Endodermal cell (in vitro differentiated cells): ENCODE measurements at regions not wholly inside any gene's neighbourhood (a gene's known extent, or its start where the extent isn't known, plus 50 kb on each side); places are given as distances from the start of the nearest gene placed in this dataset.

Source experiments
- DNase-seq: peaks from one replicate; pipeline ENCODE4 v3.0.0-alpha.2; 2017
- H3K27ac ChIP-seq: 2 replicates; pipeline ENCODE4 v1.5.1; 2013; ENCODE audit warnings: mild to moderate bottlenecking, low read depth, low read length, moderate library complexity
- H3K27me3 ChIP-seq: 2 replicates; pipeline ENCODE4 v1.6.1; 2013; ENCODE audit warnings: mild to moderate bottlenecking, low read length, moderate library complexity; ENCODE audit not compliant: insufficient read depth, control insufficient read depth, poor library complexity, severe bottlenecking
- H3K36me3 ChIP-seq: 2 replicates; pipeline ENCODE4 v1.7.0; 2013; ENCODE audit warnings: mild to moderate bottlenecking, low read length, moderate library complexity; ENCODE audit not compliant: control insufficient read depth, insufficient read depth
- H3K4me1 ChIP-seq: one replicate; pipeline ENCODE4 v1.7.0; 2013; ENCODE audit warnings: low read length; ENCODE audit not compliant: control insufficient read depth, insufficient read depth
- H3K4me3 ChIP-seq: 2 replicates; pipeline ENCODE4 v1.5.1; 2013; ENCODE audit warnings: mild to moderate bottlenecking, low read length, moderate library complexity
- H3K9ac ChIP-seq: 2 replicates; pipeline ENCODE4 v1.6.1; 2013; ENCODE audit warnings: mild to moderate bottlenecking, low read length, moderate library complexity; ENCODE audit not compliant: poor library complexity, severe bottlenecking; ENCODE audit errors: extremely low read depth
- H3K9me3 ChIP-seq: 2 replicates; pipeline ENCODE4 v1.6.1; 2013; ENCODE audit warnings: mild to moderate bottlenecking, low read length, moderate library complexity; ENCODE audit not compliant: control insufficient read depth
- H3K27ac Mint-ChIP-seq: 2 replicates; pipeline ENCODE4 v1.8.0; 2020; ENCODE audit warnings: mixed read lengths
- H3K27me3 Mint-ChIP-seq: 2 replicates; pipeline ENCODE4 v1.8.0; 2021; ENCODE audit warnings: mild to moderate bottlenecking, mixed read lengths; ENCODE audit not compliant: insufficient read depth
- H3K36me3 Mint-ChIP-seq: 2 replicates; pipeline ENCODE4 v1.8.0; 2020; ENCODE audit warnings: low read depth, mixed read lengths
- H3K4me1 Mint-ChIP-seq: 2 replicates; pipeline ENCODE4 v1.8.0; 2020; ENCODE audit warnings: mixed read lengths
- H3K4me3 Mint-ChIP-seq: 2 replicates; pipeline ENCODE4 v1.8.0; 2020; ENCODE audit warnings: mild to moderate bottlenecking, moderate library complexity, mixed read lengths
- H3K9me3 Mint-ChIP-seq: 2 replicates; pipeline ENCODE4 v1.8.0; 2020; ENCODE audit warnings: mild to moderate bottlenecking, mixed read lengths
- CTCF ChIP-seq: fragments of 200-600 bp; sonication (generic); conservative IDR thresholded peaks from 2 replicates; pipeline ENCODE4 v1.5.0; 2021; ENCODE audit warnings: antibody characterized with exemption, mild to moderate bottlenecking
- WGBS, 2 experiments: methylation state at CpG; one replicate each; pipeline versions ENCODE4 v1.1.5 to v1.1.7; 2013; ENCODE audit warnings: missing lambda C conversion rate in 2 of 2, mixed read lengths in 1 of 2; ENCODE audit not compliant: insufficient coverage in 1 of 2, insufficient read length in 1 of 2; 5-methylcytosine and 5-hydroxymethylcytosine counted together

- Mint-ChIP-seq H3K36me3 (no peaks in the 10 kb centered on the region), H3K4me3 (no peak overlapping the region), H3K4me1 (no peaks in the 10 kb centered on the region), H3K27ac (no peak overlapping the region), H3K9me3 (no peaks in the 10 kb centered on the region), H3K27me3 (no peaks in the 10 kb centered on the region)
- DNase-seq: no peak
- no peaks in the 10 kb centered on the region for H3K9me3 ChIP-seq
- H3K27ac ChIP-seq: no peak overlapping the region
- no peaks in the 10 kb centered on the region for H3K27me3 ChIP-seq
- no peak for TF ChIP-seq CTCF
- no peak overlapping the region for H3K4me3 ChIP-seq
- H3K36me3 ChIP-seq: no peaks in the 10 kb centered on the region
- H3K4me1 ChIP-seq: no peaks in the 10 kb centered on the region
- H3K9ac ChIP-seq: no peak overlapping the region
Observed at GRCh38 chr2:220678943-220679342, 893.2 kb downstream of the EPHA4 start.

- Histone ChIP-seq H3K9ac (no peak overlapping the region), H3K9me3 (no peaks in the 10 kb centered on the region), H3K27me3 (no peaks in the 10 kb centered on the region), H3K4me1 (no peaks in the 10 kb centered on the region), H3K4me3 (no peak overlapping the region), H3K36me3 (no peaks in the 10 kb centered on the region), H3K27ac (no peak overlapping the region)
- 94% methylated on average over 1 of the region's 1 CpG; no CpG with 5 or more reads in 1 of the 2 experiments for WGBS, 2 experiments
- DNase-seq: no peak
- Mint-ChIP-seq H3K4me3 (no peak overlapping the region), H3K4me1 (no peaks in the 10 kb centered on the region), H3K9me3 (no peaks in the 10 kb centered on the region), H3K36me3 (no peaks in the 10 kb centered on the region), H3K27me3 (no peaks in the 10 kb centered on the region), H3K27ac (no peak overlapping the region)
- TF ChIP-seq CTCF: no peak
Observed at GRCh38 chr2:220682616-220683015, 889.5 kb downstream of the EPHA4 start.

GRCh38 chr2:220684099-220684498 lies 888.0 kb downstream of the EPHA4 start:
- Histone ChIP-seq H3K27me3 (no peaks in the 10 kb centered on the region), H3K36me3 (no peaks in the 10 kb centered on the region), H3K9ac (no peak overlapping the region), H3K27ac (no peak overlapping the region), H3K4me1 (no peaks in the 10 kb centered on the region), H3K9me3 (no peaks in the 10 kb centered on the region), H3K4me3 (no peak overlapping the region)
- no peaks in the 10 kb centered on the region for H3K4me1 Mint-ChIP-seq
- TF ChIP-seq CTCF: no peak
- H3K27me3 Mint-ChIP-seq: no peaks in the 10 kb centered on the region
- WGBS, 2 experiments: 57 to 85% methylated on average over 2 to 6 of the region's 6 CpGs
- no peaks in the 10 kb centered on the region for H3K36me3 Mint-ChIP-seq
- no peak overlapping the region for H3K4me3 Mint-ChIP-seq
- DNase-seq: no peak
- H3K9me3 Mint-ChIP-seq: no peaks in the 10 kb centered on the region
- no peak overlapping the region for H3K27ac Mint-ChIP-seq
